ENCODE measurements at regions not wholly inside any gene's neighbourhood (a gene's known extent, or its start where the extent isn't known, plus 50 kb on each side); places are given as distances from the start of the nearest gene placed in this dataset.
"Not testable (repeated sequence)": the region's sequence is repeated elsewhere in the genome, so short reads cannot be mapped to it uniquely, and the experiment has no call there.

- no peak overlapping the region for H3K27ac ChIP-seq
- no peak for DNase-seq (ENCODE audit: low read depth, low spot score)
Observed at GRCh38 chr5:106862450-106863193, 808.1 kb downstream of the EFNA5 start.

GRCh38 chr5:106860398-106861044 is 810.2 kb downstream of the EFNA5 start:
- DNase-seq (ENCODE audit: low read depth, low spot score): no peak
- no peak overlapping the region for H3K27ac ChIP-seq

- no peak for DNase-seq (ENCODE audit: low read depth, low spot score)
- no peak overlapping the region for H3K27ac ChIP-seq
Observed at GRCh38 chr5:106858616-106859015, 812.1 kb downstream of the EFNA5 start.

- no peak overlapping the region for H3K27ac ChIP-seq
- no peak for DNase-seq (ENCODE audit: low read depth, low spot score)
Observed at GRCh38 chr5:106854922-106855321, 815.8 kb downstream of the EFNA5 start.

GRCh38 chr5:106854105-106854687 is 816.5 kb downstream of the EFNA5 start:
- no peak for DNase-seq (ENCODE audit: low read depth, low spot score)
- H3K27ac ChIP-seq: no peak overlapping the region

GRCh38 chr5:106853266-106853665 is 817.5 kb downstream of the EFNA5 start:
- no peak for DNase-seq (ENCODE audit: low read depth, low spot score)
- H3K27ac ChIP-seq: no peak overlapping the region

- no peak overlapping the region for H3K27ac ChIP-seq
- no peak for DNase-seq (ENCODE audit: low read depth, low spot score)
Observed at GRCh38 chr5:106849266-106849665, 821.5 kb downstream of the EFNA5 start.

GRCh38 chr5:106843812-106844416 is 826.8 kb downstream of the EFNA5 start:
- DNase-seq (ENCODE audit: low read depth, low spot score): no peak
- H3K27ac ChIP-seq: no peak overlapping the region

- no peak for DNase-seq (ENCODE audit: low read depth, low spot score)
- H3K27ac ChIP-seq: no peak overlapping the region
Observed at GRCh38 chr5:106833517-106833916, 837.2 kb downstream of the EFNA5 start.

GRCh38 chr5:106827061-106827460 is 843.7 kb downstream of the EFNA5 start:
- DNase-seq (ENCODE audit: low read depth, low spot score): no peak
- H3K27ac ChIP-seq: no peak overlapping the region

- H3K27ac ChIP-seq: no peak overlapping the region
- no peak for DNase-seq (ENCODE audit: low read depth, low spot score)
Observed at GRCh38 chr5:106825374-106825773, 845.4 kb downstream of the EFNA5 start.

- DNase-seq (ENCODE audit: low read depth, low spot score): no peak
Observed at GRCh38 chr5:106822851-106823250, 847.9 kb downstream of the EFNA5 start.

GRCh38 chr5:106818552-106818951 is 852.2 kb downstream of the EFNA5 start:
- no peak for DNase-seq (ENCODE audit: low read depth, low spot score)
- H3K27ac ChIP-seq: no peak overlapping the region

More at GRCh38 chr5:106822851-106823250, 847.9 kb downstream of the EFNA5 start:
- no peak overlapping the region for H3K27ac ChIP-seq

GRCh38 chr5:106814961-106815360 is 855.8 kb downstream of the EFNA5 start:
- no peak overlapping the region for H3K27ac ChIP-seq
- DNase-seq (ENCODE audit: low read depth, low spot score): no peak

GRCh38 chr5:106801554-106801953 is 869.2 kb downstream of the EFNA5 start:
- no peak for DNase-seq (ENCODE audit: low read depth, low spot score)
- H3K27ac ChIP-seq: no peak overlapping the region

- no peak for DNase-seq (ENCODE audit: low read depth, low spot score)
- no peak overlapping the region for H3K27ac ChIP-seq
Observed at GRCh38 chr5:106797996-106798395, 872.7 kb downstream of the EFNA5 start.

GRCh38 chr5:106796081-106796480 is 874.7 kb downstream of the EFNA5 start:
- no peak overlapping the region for H3K27ac ChIP-seq
- no peak for DNase-seq (ENCODE audit: low read depth, low spot score)

- no peak overlapping the region for H3K27ac ChIP-seq
- no peak for DNase-seq (ENCODE audit: low read depth, low spot score)
Observed at GRCh38 chr5:106784846-106785245, 885.9 kb downstream of the EFNA5 start.

GRCh38 chr5:106780355-106780754 is 890.4 kb downstream of the EFNA5 start:
- DNase-seq (ENCODE audit: low read depth, low spot score): peak; percentile 8

GRCh38 chr5:106776515-106776914 is 894.2 kb downstream of the EFNA5 start:
- DNase-seq (ENCODE audit: low read depth, low spot score); H3K27ac ChIP-seq: not testable (repeated sequence)

More at GRCh38 chr5:106780355-106780754, 890.4 kb downstream of the EFNA5 start:
- H3K27ac ChIP-seq: no peak overlapping the region

GRCh38 chr5:106768392-106768791 is 902.3 kb downstream of the EFNA5 start:
- DNase-seq (ENCODE audit: low read depth, low spot score): no peak
- H3K27ac ChIP-seq: no peak overlapping the region
